Ovary (tissue), 3 donors: ENCODE measurements at regions not wholly inside any gene's neighbourhood (a gene's known extent, or its start where the extent isn't known, plus 50 kb on each side); places are given as distances from the start of the nearest gene placed in this dataset.

Experiments used
- EP300 ChIP-seq: sonication (generic); formaldehyde crosslinking; IDR thresholded peaks from one replicate; pipeline ENCODE4 v1.6.1; 2017; ENCODE audit warnings: antibody characterized with exemption
- POLR2A ChIP-seq: fragments of 450-650 bp; IDR thresholded peaks from one replicate; pipeline ENCODE4 v1.6.1; 2017; ENCODE audit warnings: antibody characterized with exemption, mild to moderate bottlenecking, moderate library complexity
- TF ChIP-seq, protein P1 (sequence below), 3 donors: fragments of 450-650 bp in 2 of 3; fragments of 200-600 bp in 1 of 3; IDR thresholded peaks; one replicate each; pipeline versions ENCODE4 v1.5.1 to v1.8.0; 2016 to 2022; ENCODE audit warnings: antibody characterized with exemption in 3 of 3, mild to moderate bottlenecking in 1 of 3
- donor health status: DM: no; HTN: no; CAD: no.

DNA sequence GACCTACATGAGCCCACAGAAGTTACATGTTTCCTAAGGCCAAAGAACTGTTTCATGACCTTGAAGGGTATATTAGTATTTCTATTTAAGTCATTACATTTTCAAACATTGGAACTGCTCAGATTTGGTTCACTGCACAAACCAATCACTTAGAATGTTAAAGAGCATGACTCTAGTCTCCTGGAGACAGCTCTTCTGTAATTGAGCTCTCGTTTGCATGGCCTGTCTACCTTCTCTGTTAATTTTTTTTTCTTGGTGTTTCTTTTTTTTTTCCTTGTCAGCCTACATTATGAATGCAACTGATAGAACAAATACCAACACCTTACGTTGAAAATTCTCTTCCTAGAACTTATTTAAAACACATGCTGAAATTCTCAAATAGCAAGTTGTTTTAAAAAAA lies 860.2 kb upstream of the MAP3K7 start:
- TF ChIP-seq, protein P1, sequence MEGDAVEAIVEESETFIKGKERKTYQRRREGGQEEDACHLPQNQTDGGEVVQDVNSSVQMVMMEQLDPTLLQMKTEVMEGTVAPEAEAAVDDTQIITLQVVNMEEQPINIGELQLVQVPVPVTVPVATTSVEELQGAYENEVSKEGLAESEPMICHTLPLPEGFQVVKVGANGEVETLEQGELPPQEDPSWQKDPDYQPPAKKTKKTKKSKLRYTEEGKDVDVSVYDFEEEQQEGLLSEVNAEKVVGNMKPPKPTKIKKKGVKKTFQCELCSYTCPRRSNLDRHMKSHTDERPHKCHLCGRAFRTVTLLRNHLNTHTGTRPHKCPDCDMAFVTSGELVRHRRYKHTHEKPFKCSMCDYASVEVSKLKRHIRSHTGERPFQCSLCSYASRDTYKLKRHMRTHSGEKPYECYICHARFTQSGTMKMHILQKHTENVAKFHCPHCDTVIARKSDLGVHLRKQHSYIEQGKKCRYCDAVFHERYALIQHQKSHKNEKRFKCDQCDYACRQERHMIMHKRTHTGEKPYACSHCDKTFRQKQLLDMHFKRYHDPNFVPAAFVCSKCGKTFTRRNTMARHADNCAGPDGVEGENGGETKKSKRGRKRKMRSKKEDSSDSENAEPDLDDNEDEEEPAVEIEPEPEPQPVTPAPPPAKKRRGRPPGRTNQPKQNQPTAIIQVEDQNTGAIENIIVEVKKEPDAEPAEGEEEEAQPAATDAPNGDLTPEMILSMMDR (IDR thresholded peaks at IDR 0.05) = no peak
- TF ChIP-seq POLR2A (no peak), EP300 (no peak)
